ENCODE measurements at regions not wholly inside any gene's neighbourhood (a gene's known extent, or its start where the extent isn't known, plus 50 kb on each side); places are given as distances from the start of the nearest gene placed in this dataset.
"Not testable (repeated sequence)": the region's sequence is repeated elsewhere in the genome, so short reads cannot be mapped to it uniquely, and the experiment has no call there.

GRCh38 chr6:816510-817084 lies 123.7 kb upstream of the EXOC2 start:
- DNase-seq (ENCODE audit: low read depth in 2 of 2) = peak; percentile 46 to 59

- DNase-seq (ENCODE audit: low read depth in 2 of 2) = no peak
Observed at GRCh38 chr6:815348-815738, 122.4 kb upstream of the EXOC2 start.

- no peak for DNase-seq (ENCODE audit: low read depth in 2 of 2)
Observed at GRCh38 chr6:814378-815347, 121.7 kb upstream of the EXOC2 start.

- DNase-seq (ENCODE audit: low read depth in 2 of 2) = no peak
Observed at GRCh38 chr6:811831-812230, 118.9 kb upstream of the EXOC2 start.

- no peak for DNase-seq (ENCODE audit: low read depth in 2 of 2)
Observed at GRCh38 chr6:811191-811590, 118.3 kb upstream of the EXOC2 start.

- DNase-seq (ENCODE audit: low read depth in 2 of 2) = no peak
Observed at GRCh38 chr6:804771-805170, 111.8 kb upstream of the EXOC2 start.

GRCh38 chr6:804317-804716 lies 111.4 kb upstream of the EXOC2 start:
- no peak for DNase-seq (ENCODE audit: low read depth in 2 of 2)

- DNase-seq (ENCODE audit: low read depth in 2 of 2) = no peak
Observed at GRCh38 chr6:803191-803977, 110.4 kb upstream of the EXOC2 start.

- DNase-seq (ENCODE audit: low read depth in 2 of 2) = no peak
Observed at GRCh38 chr6:802701-803100, 109.8 kb upstream of the EXOC2 start.

- not testable (repeated sequence) for DNase-seq (ENCODE audit: low read depth in 2 of 2)
Observed at GRCh38 chr6:802223-802622, 109.3 kb upstream of the EXOC2 start.

- no peak for DNase-seq (ENCODE audit: low read depth in 2 of 2)
Observed at GRCh38 chr6:799769-800168, 106.8 kb upstream of the EXOC2 start.

GRCh38 chr6:797479-798077 lies 104.6 kb upstream of the EXOC2 start:
- DNase-seq (ENCODE audit: low read depth in 2 of 2) = peak in 1 of 2 donors; percentile 26

GRCh38 chr6:795046-795685 lies 102.2 kb upstream of the EXOC2 start:
- no peak for DNase-seq (ENCODE audit: low read depth in 2 of 2)

GRCh38 chr6:793261-793660 lies 100.3 kb upstream of the EXOC2 start:
- DNase-seq (ENCODE audit: low read depth in 2 of 2) = no peak

GRCh38 chr6:792662-793061 lies 99.7 kb upstream of the EXOC2 start:
- DNase-seq (ENCODE audit: low read depth in 2 of 2) = no peak

- no peak for DNase-seq (ENCODE audit: low read depth in 2 of 2)
Observed at GRCh38 chr6:788058-788457, 95.1 kb upstream of the EXOC2 start.

GRCh38 chr6:786946-787763 lies 94.2 kb upstream of the EXOC2 start:
- DNase-seq (ENCODE audit: low read depth in 2 of 2) = no peak

GRCh38 chr6:783966-784735 lies 91.2 kb upstream of the EXOC2 start:
- DNase-seq (ENCODE audit: low read depth in 2 of 2) = no peak

GRCh38 chr6:782141-782540 lies 89.2 kb upstream of the EXOC2 start:
- DNase-seq (ENCODE audit: low read depth in 2 of 2) = no peak

Data from stimulated activated CD4-positive, alpha-beta T cell treated with anti-CD3 and anti-CD28 coated beads, Interleukin-15, amount 100 ng/mL, for 48 hours (primary cell).